ENCODE measurements at regions not wholly inside any gene's neighbourhood (a gene's known extent, or its start where the extent isn't known, plus 50 kb on each side); places are given as distances from the start of the nearest gene placed in this dataset.

DNA sequence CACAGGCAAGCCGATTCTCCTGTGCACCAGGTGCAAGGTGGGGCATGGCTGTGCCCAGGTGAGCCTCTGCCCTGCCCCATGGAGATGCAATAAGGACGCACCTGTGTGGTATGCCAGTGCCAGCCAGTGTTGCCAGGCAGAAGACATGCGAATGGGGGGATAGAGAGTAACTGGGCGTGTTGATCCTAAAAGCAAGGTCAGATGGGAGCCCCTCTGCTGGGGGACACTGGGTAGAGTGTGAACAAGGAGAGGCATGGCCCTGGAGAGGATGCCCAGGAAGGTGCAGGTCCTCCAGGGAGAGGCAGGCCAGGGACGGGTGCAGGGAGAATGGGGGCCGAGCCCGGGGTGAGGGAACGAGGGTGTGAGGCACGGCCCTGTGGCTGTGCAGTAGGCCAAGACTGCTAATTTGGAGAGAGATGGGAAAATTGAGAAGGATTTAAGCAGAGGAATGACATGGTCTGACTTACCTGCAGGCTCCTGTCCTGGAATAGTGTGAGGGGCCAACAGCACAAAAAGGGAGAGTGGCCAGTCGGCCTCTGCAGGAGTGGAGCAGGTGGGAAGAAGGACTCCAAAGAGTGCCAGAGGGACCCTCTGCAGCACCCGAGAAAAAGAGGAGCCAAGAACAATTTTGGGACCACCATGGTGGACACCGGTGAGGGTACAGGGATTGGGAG, 690.4 kb upstream of the HS6ST1 start:
- Histone ChIP-seq H3K27ac (ENCODE audit: low read length) (no peak overlapping the region), H3K27me3 (ENCODE audit: low read depth, low read length) (peaks cover 5% of the 10 kb centered on the region; the same call in 1 of the 2 replicates), H3K79me2 (ENCODE audit: low read length) (no peaks in the 10 kb centered on the region), H3K36me3 (replicated peaks; ENCODE audit: low read depth, low read length) (no peaks in the 10 kb centered on the region), H3K4me3 (ENCODE audit: low read length) (no peak overlapping the region), H3K9me3 (ENCODE audit: insufficient read depth, low read length) (no peaks in the 10 kb centered on the region), H3K4me2 (ENCODE audit: low read length) (no peak overlapping the region), H3K4me1 (ENCODE audit: low read length) (no peaks in the 10 kb centered on the region), H4K20me1 (ENCODE audit: insufficient read depth, low read length) (no peaks in the 10 kb centered on the region), H3K9ac (ENCODE audit: low read length) (no peak overlapping the region), H2AFZ (ENCODE audit: low read depth, low read length) (no peak overlapping the region)
- TF ChIP-seq, protein P1, sequence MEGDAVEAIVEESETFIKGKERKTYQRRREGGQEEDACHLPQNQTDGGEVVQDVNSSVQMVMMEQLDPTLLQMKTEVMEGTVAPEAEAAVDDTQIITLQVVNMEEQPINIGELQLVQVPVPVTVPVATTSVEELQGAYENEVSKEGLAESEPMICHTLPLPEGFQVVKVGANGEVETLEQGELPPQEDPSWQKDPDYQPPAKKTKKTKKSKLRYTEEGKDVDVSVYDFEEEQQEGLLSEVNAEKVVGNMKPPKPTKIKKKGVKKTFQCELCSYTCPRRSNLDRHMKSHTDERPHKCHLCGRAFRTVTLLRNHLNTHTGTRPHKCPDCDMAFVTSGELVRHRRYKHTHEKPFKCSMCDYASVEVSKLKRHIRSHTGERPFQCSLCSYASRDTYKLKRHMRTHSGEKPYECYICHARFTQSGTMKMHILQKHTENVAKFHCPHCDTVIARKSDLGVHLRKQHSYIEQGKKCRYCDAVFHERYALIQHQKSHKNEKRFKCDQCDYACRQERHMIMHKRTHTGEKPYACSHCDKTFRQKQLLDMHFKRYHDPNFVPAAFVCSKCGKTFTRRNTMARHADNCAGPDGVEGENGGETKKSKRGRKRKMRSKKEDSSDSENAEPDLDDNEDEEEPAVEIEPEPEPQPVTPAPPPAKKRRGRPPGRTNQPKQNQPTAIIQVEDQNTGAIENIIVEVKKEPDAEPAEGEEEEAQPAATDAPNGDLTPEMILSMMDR (IDR thresholded peaks at IDR 0.05; ENCODE audit: low read depth, low read length): no peak
- TF ChIP-seq EZH2phosphoT487 (IDR thresholded peaks at IDR 0.05; ENCODE audit: low read depth): no peak

DNA sequence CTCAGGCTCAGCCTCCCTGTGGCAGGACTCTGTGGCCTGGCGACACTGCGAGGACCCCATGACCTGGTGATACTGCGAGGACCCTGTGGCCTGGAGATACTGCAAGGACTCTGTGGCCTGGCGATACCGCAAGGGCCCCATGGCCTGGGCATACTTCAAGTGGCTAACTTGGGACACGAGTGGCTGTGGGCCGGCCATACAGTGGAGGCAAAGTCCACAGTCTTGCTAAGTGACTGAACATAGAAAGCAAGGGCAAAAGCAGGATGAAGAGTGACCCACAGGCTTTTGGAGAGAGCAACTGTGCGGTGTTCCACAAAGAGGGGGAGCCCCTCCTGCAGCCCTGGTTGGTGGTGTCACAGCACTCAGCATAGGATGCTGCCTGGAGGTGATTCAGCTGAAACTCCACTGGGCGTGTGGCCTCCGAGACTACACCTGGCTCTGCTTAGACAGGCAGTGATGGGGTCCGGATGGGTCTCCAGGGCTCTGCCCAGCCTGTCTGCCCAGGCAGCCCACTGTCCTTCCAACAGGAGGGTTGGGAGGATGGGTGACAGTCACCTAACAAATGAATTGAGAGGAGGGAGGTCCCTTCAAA, 691.0 kb upstream of the HS6ST1 start:
- Histone ChIP-seq H3K9ac (ENCODE audit: low read length) (no peak overlapping the region), H3K79me2 (ENCODE audit: low read length) (no peaks in the 10 kb centered on the region), H3K4me1 (ENCODE audit: low read length) (no peaks in the 10 kb centered on the region), H3K4me3 (ENCODE audit: low read length) (no peak overlapping the region), H2AFZ (ENCODE audit: low read depth, low read length) (no peak overlapping the region), H3K27me3 (ENCODE audit: low read depth, low read length) (peaks cover 5% of the 10 kb centered on the region; the same call in 1 of the 2 replicates), H3K4me2 (ENCODE audit: low read length) (no peak overlapping the region), H3K36me3 (replicated peaks; ENCODE audit: low read depth, low read length) (no peaks in the 10 kb centered on the region), H4K20me1 (ENCODE audit: insufficient read depth, low read length) (no peaks in the 10 kb centered on the region), H3K9me3 (ENCODE audit: insufficient read depth, low read length) (no peaks in the 10 kb centered on the region), H3K27ac (ENCODE audit: low read length) (no peak overlapping the region)
- TF ChIP-seq EZH2phosphoT487 (IDR thresholded peaks at IDR 0.05; ENCODE audit: low read depth): no peak
- TF ChIP-seq, protein P1 (IDR thresholded peaks at IDR 0.05; ENCODE audit: low read depth, low read length): no peak

DNA sequence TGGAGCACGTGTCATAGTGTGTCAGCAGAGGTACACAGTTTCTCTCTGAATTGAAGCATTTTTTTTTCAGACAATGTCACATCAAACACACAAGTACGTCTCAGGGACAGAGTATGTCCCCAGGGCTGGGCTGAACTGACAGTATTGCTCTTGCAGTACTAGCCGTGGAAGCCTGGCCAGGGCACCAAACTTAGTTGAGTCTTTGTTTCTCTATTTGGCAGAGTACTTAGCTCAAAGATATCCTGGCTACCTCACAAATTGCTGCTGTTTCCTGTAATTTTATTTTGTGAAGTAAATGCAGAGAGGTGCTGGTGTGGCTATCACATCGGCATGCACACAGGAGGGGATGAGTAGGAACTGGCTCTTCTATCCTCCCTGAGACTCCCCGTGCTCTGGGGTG, 691.6 kb upstream of the HS6ST1 start:
- TF ChIP-seq, protein P1 (IDR thresholded peaks at IDR 0.05; ENCODE audit: low read depth, low read length): no peak
- no peak for TF ChIP-seq EZH2phosphoT487 (IDR thresholded peaks at IDR 0.05; ENCODE audit: low read depth)
- H3K36me3 ChIP-seq (replicated peaks; ENCODE audit: low read depth, low read length): no peaks in the 10 kb centered on the region
- H2AFZ ChIP-seq (ENCODE audit: low read depth, low read length): no peak overlapping the region
- H3K4me1 ChIP-seq (ENCODE audit: low read length): no peaks in the 10 kb centered on the region
- no peak overlapping the region for H3K27ac ChIP-seq (ENCODE audit: low read length)
- H3K27me3 ChIP-seq (ENCODE audit: low read depth, low read length): peaks cover 5% of the 10 kb centered on the region; the same call in 1 of the 2 replicates
- H4K20me1 ChIP-seq (ENCODE audit: insufficient read depth, low read length): no peaks in the 10 kb centered on the region
- no peak overlapping the region for H3K4me2 ChIP-seq (ENCODE audit: low read length)
- H3K9me3 ChIP-seq (ENCODE audit: insufficient read depth, low read length): no peaks in the 10 kb centered on the region
- H3K79me2 ChIP-seq (ENCODE audit: low read length): no peaks in the 10 kb centered on the region
- no peak overlapping the region for H3K4me3 ChIP-seq (ENCODE audit: low read length)
- no peak overlapping the region for H3K9ac ChIP-seq (ENCODE audit: low read length)

DNA sequence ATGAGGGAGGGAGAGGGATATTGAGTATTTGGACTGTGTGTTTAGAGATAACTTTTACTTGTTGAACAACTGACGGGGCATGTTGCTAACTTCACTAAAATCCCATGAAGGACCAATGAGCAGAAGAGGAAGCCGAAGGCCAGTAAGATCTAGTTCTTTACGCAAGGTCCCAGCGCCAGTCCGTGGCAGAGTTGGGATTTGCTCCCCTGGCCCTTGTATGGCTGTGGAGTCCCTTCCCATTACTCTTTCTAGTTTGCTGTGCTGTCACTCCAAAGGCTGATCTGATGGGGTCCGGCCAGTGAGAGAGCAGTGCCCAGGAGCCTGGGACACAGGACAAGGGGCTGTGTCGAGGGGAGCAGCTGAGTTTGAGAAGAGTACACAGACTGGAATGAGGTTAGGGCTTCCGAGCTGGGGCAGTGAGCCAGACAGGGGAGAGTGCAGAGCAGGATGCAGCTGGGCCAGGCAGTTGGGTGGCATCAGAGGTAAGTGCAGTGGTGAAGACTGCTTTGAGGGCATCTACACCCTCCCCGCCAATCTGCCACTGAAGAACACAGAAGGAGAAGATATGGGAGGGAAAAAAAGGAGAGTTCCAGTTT, 692.9 kb upstream of the HS6ST1 start:
- no peak for TF ChIP-seq EZH2phosphoT487 (IDR thresholded peaks at IDR 0.05; ENCODE audit: low read depth)
- TF ChIP-seq, protein P1 (IDR thresholded peaks at IDR 0.05; ENCODE audit: low read depth, low read length): no peak
- no peaks in the 10 kb centered on the region for H3K4me1 ChIP-seq (ENCODE audit: low read length)

More for the DNA sequence above, 692.9 kb upstream of the HS6ST1 start:
- Histone ChIP-seq H2AFZ (ENCODE audit: low read depth, low read length) (no peak overlapping the region), H3K36me3 (replicated peaks; ENCODE audit: low read depth, low read length) (no peaks in the 10 kb centered on the region), H3K4me3 (ENCODE audit: low read length) (no peak overlapping the region), H3K27ac (ENCODE audit: low read length) (no peak overlapping the region), H3K27me3 (ENCODE audit: low read depth, low read length) (peaks cover 5% of the 10 kb centered on the region; the same call in 1 of the 2 replicates), H4K20me1 (ENCODE audit: insufficient read depth, low read length) (no peaks in the 10 kb centered on the region), H3K9me3 (ENCODE audit: insufficient read depth, low read length) (no peaks in the 10 kb centered on the region), H3K4me2 (ENCODE audit: low read length) (no peak overlapping the region), H3K79me2 (ENCODE audit: low read length) (no peaks in the 10 kb centered on the region), H3K9ac (ENCODE audit: low read length) (no peak overlapping the region)
